Activated CD4-positive, alpha-beta T cell treated with anti-CD3 and anti-CD28 coated beads, Interleukin-2, amount 50 U/mL, for 4 hours (primary cell): ENCODE measurements at regions not wholly inside any gene's neighbourhood (a gene's known extent, or its start where the extent isn't known, plus 50 kb on each side); places are given as distances from the start of the nearest gene placed in this dataset.

Experiments used
- DNase-seq, 2 experiments: peaks; one replicate each; pipeline ENCODE4 v3.0.0-alpha.2; 2020

DNA sequence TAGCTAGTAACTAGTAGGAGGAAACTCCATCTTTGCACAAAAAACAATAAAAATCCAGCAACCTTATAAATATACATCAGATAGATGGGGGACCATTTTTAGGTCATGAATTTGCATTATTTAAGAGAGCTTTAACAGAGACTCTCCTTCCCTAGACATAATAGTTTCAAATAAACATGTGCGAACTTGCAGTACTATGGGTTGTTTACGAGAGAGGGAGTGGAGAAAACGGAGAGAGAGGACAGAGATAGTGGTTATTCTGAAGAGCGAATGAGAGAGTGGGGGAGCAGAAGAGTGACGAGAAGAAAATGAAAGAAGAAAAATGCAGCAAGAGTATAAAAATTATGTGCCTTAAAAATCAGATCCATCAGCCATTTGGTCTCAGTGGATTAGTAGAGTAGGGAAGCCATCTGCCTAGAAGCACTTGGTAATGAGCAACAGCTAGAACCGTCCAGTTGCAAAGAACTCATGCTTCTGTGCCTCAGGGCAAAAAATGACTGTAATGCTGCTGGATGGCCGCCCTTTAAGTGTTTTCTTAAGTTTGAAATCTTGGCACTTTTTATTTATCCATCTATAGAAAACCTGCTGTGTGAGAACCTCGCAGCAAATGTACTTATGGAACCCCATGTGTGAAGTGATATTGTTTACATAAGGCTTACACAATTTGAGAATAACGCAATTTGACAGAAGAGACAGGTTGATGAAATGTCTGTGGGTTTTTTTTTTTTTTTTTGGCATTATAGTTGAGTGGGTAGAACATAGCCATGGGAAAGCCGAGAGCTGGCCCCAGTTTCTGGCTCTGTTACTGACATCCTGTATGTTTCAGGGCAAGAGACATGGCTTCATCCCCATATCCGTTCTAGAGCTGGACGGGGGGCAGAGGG, 95.6 kb upstream of the ZNF608 start:
- no peak for DNase-seq

DNA sequence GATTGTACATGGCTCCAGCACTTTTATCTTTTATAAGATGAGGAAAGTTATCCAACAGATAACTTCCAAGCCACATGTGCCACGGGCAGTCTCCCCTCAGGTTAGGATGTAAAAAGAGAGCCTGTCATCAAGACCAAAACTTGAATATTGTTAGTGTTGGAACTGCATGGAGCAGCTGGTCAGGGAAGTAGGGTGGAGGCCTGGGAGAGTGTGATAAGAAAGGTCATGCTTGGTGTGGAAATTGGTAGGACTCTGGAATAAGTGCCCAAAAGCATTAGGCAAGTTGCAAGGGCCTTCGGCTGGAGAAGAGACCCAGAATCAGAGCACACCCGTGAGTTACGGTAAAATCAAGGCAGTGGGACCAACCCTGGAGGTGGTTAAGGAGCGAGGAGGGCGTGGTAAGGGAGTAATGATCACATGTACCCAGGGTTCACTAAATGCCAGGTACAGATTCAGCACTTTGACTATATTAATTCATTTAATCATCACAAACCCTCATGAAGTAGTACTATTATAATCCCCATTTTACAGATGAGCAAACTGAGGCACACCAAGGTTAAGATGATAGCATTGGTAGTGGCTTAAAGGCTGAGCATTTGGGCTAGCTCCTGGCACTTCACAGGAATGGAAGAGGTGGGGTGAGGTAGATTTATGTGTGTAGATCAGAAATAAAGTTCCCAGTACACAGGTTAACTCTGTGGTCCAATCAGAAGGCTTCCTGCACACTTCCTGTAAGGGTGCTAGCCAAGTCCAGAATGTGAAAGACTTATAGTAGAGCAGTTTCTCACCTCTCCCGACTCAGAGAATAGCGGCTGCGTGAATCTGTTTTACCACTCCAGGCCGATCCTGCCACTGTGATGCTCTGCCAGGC, 96.5 kb upstream of the ZNF608 start:
- no peak for DNase-seq

DNA sequence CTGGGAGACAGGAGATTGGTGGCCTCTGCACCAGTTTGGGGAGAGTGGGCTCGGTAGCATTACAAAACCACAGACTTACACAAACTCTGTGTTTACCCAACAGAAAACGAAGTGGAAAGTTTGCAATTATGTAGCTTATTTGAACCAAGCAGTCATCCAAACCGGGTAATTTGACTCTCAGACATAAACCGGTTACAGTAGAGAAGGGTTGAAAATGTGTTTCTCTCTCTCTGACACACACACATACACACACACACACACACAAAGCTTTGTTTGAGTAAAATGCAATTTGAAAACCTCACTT, 97.1 kb upstream of the ZNF608 start:
- no peak for DNase-seq

DNA sequence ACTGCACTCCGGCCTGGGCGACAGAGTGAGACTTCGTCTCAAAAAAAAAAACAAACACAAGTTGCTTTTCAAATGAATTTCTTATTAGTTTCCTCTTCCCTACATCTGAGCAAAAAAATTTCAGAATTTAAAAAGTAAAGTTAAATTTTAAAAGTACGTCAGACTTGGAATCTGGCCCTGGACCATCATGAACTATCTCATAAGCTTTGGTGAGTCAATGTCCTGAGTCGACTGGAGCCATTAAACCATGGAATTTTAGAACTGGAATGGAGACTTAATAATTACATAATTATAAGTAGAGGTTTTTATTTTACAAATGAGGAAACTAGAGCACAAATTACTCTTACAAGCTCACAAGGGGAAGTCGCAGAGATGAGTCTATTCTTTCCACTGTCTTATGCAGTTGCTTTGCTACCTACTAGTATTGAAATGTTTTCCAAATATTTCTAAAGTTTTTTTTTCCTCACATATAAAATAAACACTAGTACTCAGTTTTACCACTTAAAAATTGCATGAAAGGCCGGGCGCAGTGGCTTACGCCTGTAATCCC, 98.0 kb upstream of the ZNF608 start:
- DNase-seq: no peak

DNA sequence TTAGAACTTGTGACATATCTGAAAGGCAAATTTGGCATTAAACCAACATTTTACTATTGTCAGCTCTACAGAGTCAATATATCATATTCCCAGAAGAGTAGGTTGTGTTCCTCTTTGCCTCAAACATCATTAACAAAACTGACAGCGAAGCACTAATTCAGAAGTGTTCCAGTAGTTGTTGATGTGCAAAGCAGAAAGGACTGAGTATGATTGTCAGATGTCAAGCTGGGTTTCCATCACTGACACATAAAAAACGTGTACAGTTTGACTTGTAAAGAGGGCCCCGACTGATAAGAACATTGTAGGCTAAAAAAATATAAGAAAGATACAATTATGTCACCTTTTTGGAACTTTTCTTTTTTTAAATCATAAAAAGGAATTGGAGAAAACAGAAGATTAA, 101.5 kb upstream of the ZNF608 start:
- DNase-seq: no peak

DNA sequence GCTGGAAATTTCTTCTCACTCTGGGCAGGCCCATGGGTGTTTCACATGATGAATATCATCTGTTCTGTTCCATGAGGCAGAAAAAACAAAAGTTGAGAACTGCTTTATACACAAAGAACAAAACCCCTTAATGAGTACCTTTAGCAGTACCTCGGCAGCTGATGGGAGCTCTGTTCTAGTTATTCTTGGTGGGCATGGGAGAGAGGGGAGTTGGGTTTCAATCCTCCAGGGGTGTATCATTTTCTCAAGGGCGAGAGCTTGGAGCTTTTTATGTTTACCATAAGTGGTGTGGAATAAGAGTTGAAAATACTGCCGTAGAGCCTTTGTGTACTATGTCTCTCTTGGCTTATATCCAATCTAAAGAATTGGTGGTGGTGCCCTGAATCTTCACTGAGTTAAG, 103.3 kb upstream of the ZNF608 start:
- DNase-seq: no peak

DNA sequence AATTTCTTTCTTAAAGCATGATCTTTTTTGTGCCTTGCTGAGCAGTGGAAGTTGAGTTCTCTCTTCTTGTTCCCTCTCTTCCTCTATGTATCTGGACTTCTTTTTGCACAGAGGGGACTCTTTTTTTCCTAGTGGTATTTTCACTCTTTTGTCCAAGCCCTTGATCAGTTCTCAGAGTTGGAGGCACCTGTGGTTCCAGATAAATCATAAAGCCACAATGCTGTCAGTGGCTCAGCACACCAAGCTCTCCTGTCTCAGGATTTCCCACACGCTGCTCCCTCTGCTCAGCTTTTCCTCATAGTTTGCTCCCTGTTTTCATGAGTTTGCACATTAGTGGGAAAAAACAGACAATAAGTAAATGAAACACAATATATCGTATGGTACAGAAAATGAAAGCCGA, 110.3 kb upstream of the ZNF608 start:
- no peak for DNase-seq

DNA sequence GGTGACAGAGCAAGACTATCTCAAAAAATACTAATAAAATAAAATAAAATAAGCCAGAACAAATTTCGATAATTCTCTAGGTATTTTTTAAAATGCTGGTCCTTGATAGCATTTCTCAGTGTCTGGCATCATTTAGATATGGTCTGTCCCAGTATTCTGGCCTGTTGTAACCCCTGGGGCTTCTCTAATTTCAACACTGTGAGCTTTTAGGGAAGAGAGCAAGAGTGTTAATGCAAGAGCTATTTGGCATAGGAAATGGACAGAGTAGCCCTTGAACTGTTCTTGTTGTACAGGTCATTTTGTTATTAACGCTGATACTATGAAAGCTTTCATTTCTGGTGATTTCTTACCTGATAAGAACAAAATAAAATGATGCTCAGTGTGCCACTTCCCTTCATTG, 112.2 kb upstream of the ZNF608 start:
- no peak for DNase-seq

DNA sequence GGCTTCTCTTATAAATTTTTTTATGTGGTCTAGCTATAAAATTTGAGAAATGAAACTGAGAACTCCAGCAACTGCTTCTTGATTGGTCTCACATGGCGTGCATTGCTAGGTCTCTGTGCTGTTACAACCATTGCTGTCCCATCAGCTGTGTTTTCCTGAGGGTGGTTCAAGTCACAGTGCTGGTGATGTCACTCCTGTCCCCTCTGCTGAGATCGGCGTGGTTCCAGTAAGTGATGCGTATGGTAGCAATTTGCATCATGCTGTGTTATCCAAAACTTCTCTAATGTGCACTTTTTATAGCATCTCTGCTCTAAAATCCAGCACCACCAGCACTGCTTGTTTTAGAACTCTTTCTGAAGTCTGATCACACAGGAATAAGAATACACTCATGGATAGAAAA, 112.6 kb upstream of the ZNF608 start:
- DNase-seq: no peak

DNA sequence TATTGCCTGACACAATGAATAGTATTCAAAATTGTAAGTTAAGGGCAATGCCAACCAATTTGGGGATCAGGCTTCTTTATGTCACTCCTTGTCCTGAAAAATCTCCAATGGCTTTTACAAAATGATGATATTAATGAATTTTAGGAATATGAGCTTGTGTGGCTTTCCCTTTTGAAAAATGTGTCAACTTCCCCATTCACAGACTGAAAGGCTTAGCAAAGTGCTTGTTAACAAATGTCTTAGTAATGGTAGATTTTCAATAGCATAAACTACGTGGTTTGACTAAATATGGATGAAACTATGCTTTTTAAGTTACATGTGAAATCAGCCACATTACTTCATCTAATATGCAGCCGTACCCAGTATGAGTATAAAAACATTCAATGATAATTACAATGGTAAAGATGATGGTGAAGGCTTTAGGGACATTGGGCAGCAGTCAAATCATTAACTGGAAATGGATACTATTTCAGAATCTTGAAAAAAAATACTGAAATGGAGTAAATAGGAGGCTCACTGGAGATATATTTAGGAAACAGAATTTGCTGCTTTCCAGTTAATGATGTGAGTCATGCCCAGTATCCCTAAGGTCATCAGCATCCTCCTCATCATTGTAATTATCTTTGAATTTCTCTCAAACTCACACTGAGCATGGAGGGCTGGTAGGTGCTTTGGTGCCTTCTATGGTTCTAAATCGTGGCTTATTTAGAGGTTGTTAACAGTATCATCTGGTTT, 113.3 kb upstream of the ZNF608 start:
- DNase-seq: no peak

DNA sequence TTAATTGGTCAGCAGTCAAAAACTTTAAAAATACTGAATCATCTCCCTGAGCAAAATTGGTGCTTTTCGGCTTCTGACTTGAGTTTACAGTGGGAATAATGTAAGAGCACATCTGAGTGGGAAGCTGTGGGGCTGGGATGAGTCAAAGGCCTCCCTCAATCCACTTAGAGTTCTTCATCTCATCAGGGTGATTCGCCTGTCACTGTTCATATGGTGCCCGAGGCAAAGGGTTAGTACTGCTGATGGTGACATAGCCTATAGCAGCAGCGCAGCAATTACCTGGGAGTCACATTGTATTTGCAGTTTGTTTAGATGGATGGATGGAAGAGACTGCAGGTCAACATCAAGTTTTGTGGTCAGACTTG, 113.8 kb upstream of the ZNF608 start:
- DNase-seq: no peak

DNA sequence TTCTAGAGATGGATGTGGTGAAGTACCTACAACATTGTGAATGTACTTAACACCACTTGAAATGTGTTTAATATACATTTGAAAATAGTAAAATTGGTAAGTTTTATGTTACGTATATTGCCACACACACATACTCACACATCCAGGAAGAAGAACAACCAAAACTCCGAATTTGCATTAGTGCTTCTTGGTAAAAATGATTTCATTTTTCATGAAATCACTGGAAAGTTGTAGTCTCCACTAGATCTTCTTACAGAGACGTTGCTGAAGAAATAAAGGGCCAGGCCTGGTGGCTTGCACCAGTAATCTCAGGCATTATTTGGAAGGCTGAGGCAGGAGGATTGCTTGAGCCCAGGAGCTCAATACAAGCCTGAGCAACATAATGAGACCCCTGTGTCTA, 118.6 kb upstream of the ZNF608 start:
- DNase-seq: no peak

DNA sequence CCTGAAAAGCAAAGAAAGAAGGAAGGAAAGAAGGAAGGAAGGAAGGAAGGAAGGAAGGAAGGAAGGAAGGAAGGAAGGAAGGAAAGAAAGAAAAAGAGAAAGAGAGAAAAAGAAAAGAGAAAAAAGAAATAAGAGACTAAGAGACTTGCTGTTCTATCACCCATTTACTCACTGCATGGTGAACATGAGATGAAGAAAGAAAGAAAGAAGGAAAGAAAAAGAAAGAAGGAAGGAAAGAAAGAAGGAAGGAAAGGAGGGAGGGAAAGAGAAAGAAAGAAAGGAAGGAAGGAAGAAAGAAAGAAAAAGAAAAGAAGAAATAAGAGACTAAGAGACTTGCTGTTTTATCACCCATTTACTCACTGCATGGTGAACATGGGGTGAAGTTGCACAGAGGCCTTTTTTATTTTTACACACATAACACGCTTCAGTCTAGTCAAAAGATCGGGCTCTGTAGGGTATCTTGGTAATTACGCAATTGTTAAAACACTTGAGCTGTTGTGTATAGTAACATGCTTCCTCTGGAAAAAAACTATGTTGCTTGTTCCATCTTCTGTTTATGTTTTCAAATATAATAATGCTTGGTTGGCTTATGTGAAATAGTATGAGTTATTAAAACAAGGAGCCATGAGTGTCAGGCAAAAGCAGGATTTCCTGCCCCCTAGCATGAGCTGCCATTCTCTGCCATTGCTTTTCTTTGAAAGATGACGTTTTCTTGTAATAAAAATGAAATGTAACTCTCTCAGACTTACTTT, 119.3 kb upstream of the ZNF608 start:
- DNase-seq: no peak

DNA sequence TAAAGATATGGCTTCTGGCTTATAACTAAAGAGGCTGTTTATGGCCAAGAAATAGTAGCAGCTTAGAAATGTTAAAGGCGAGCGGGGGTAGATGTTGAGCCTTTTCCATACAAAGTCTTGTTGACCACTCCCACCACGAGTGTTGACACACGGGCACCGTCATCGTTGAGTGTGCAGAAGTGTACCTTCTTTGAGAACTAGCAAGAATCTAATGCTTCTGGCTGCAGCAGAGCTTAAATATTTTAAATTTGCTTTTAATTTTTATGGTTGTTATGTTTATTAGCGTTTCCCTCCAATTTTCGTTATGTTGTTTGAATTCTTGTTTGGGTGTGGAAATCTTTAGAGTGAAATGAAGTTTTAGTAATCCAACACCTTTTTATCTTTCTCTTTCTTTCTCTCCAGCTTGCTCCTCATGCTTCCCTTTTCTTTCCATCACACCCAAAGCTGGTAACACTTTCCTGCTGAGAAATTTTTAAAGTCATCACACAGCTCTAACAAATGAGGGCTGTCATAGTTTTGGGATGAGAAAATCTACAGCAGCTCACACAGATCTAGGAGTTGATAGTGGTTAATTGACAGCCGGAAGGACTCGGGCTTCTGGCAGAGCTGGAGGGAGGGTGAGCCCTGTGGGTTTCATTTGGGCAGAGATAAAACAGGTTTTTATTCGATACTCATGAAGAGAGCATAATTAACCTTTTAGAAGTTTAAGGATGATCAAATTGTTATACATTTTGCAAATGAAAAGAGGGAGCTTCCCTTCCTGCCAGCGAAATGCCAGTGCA, 120.1 kb upstream of the ZNF608 start:
- no peak for DNase-seq

DNA sequence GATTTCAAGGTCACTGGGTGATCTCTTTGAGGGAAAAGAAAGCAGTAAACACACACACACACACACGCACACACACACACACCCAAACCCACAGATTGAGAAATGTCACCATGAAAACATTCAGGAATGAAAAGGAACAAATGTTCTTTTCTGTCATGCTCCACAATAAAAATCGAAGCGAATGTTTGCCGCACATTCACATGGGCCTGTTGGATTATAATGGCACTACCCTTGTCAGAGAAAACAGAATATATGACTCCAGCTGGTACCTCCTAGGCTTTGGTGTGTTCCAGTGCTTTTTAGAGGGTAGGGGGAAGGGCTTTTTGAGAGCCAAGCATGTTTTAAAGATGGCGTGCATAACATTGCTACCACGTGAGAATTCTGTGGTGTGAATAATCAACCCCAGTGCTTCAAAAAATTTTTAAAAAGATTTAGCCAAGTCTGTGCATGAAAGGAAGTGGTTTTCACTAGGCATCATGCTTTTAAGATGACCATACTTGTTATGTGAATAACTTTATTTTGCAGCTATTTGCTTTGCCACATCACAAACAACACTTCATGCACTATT, 120.8 kb upstream of the ZNF608 start:
- DNase-seq: no peak

DNA sequence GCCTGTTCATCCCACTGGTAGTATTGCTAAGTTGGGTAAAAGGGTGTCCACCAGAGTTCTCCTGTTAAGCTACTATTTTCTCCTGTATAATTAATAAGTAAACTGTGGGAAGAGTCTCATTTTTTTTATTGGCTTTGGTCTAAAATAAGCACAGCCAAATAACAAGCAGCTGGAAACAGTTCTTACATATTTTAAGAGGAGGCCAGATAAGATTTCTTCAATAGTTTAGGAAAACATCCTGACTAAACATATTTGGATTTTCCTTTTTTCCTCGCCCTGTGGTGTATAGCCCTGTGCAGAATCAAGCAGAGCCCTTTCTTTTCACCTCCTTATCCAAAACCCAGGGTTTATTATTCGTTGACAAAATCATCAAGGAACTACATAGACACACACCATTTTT, 122.2 kb upstream of the ZNF608 start:
- DNase-seq: no peak

DNA sequence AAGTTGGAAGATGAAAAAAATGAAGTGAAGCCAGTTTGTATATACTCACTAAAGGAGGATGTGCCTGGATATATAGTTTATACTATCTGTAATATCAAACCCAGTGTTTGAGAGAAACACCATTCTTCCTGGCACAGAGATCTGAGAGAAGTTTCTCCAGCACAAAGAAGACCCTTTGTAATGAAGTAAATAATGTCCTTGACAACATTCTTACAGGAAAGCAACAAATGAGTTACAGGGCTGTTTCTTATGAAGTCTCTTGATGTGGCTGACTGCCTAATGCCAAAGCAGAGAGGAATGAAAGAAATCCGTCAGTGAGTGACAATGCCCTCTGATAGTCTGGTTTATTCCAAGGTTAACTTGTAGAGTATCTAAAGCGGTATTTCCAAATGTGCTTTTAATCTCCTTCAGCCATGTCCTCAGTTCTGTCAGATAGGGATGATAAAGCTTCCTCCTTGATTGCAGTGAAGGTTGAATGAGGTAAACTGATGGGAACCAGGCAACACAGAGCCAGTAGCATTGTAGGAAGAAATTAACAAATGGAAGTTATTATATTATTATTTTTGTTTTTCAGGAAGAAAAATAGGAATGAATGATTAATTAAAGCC, 123.1 kb upstream of the ZNF608 start:
- no peak for DNase-seq

DNA sequence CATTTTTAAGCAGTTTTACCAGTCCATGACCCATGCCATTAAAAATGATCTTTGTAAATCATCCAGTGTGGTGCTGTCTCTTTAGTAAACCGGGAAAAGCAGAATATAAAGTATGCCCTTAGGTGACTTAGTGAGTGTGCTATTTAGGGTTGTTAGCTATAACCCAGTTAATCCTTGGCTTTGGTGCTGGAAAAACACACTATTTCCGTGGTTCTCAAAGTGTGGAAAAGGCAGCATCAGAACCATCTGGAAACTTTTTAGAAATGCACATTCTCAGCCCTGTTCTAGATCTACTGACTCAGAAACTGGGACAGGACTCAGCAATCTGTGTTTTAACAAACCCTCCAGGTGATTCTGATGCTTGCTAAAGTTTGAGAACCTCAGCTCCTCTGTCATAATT, 123.6 kb upstream of the ZNF608 start:
- no peak for DNase-seq

DNA sequence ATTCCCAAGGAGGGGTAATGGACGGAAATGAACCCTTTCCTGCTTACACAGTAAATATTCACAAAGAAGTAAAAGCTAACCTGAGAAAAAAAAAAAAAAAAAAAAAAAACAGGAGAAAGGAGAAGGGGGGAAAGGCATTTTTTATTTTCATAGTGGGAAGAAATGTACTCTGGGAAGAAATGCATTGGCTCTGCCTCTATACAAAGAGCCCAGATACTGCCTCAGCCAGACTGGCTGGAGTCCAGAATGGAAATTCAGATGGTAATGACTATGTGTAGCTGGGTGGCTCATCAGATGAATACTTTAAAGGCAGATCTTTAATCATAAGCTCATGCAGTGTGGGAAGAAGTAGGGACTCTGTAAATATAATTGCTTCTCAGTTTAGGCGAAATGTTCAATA, 124.9 kb upstream of the ZNF608 start:
- DNase-seq: no peak

DNA sequence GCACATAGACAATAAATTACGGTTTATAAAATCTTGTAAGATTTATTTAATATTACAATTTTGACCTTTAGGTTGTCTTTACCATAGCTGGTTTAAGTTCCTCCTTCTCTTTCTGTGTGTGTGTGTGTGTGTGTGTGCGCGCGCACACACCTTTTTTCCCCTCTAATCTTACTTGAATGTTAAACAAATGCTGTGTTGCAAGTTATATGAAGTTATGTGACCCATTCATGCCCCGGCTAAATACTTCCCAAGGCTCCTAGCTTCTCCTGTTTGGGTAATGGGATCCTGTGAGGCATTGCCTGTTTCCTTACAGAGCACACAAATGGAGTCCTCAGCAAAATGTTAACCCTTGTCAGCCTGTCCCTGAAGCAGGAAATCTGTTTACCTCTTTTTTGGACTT, 125.6 kb upstream of the ZNF608 start:
- DNase-seq: no peak

DNA sequence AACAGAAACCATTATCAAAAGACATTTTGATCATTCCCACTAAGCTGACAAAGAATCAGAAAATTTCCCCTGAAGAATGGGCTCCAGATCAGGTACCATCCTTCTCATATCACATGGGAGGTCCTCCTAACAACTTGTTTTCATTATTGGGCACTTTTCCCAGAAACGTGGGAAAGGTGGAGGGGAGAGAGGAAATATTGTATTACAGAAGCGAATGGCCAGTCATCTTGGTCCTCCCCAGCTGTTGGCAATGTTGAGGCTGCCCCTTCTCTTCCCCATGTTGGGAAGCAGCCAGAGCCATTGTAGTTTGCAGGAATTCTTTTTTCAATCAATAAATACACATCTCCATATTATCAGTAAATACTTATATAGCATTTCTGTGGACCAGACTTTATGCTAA, 126.2 kb upstream of the ZNF608 start:
- no peak for DNase-seq
